ENCODE measurements at regions not wholly inside any gene's neighbourhood (a gene's known extent, or its start where the extent isn't known, plus 50 kb on each side); places are given as distances from the start of the nearest gene placed in this dataset.

DNA sequence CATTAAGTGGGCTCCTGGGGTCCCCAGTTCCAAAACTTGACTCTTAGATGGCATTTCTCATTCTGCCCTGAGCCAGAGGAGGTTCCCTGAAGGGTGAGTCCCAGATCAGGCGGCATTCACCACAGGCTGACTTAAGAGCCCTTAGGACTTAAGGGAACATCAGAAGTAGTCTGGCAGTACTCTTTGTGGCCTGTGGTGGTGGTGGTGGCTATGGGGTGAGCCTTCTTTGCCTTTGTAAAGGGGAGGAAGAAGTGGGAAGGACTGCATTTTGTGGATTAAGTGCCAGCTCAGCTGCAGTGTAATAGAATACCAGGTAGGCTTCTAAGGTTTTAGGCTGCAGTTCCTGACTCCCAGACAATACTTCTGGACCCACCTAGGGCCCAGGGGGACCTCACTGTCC is 186.5 kb upstream of the KCTD3 start:
- intact Hi-C loops (cut with DNase I) = no loop called here
- no peak for DNase-seq
- no peak overlapping the region for H3K27ac ChIP-seq
- H3K4me1 ChIP-seq (replicated peaks in 1 of 2) = no peaks in the 10 kb centered on the region
- no peak for TF ChIP-seq CTCF (IDR thresholded peaks at IDR 0.05)
- no peak for TF ChIP-seq POLR2A (IDR thresholded peaks at IDR 0.05)
- H3K9me3 ChIP-seq (replicated peaks in 1 of 3) = no peaks in the 10 kb centered on the region
- H3K36me3 ChIP-seq (replicated peaks in 1 of 2) = no peaks in the 10 kb centered on the region
- no peak overlapping the region for H3K4me3 ChIP-seq
- 95 to 100% (median 99%) methylated on average over 1 of the region's 1 CpG for WGBS, 4 donors
- no peaks in the 10 kb centered on the region for H3K27me3 ChIP-seq

GRCh38 chr1:215393476-215393875 is 173.6 kb upstream of the KCTD3 start:
- Histone ChIP-seq H3K4me3 (no peak overlapping the region), H3K27me3 (no peaks in the 10 kb centered on the region), H3K36me3 (replicated peaks in 1 of 2) (no peaks in the 10 kb centered on the region), H3K9me3 (replicated peaks in 1 of 3) (no peaks in the 10 kb centered on the region), H3K4me1 (replicated peaks in 1 of 2) (no peaks in the 10 kb centered on the region), H3K27ac (no peak overlapping the region)
- WGBS, 4 donors = 72 to 83% (median 78%) methylated on average over 1 of the region's 1 CpG
- no peak for DNase-seq
- TF ChIP-seq POLR2A (IDR thresholded peaks at IDR 0.05) = no peak
- no peak for TF ChIP-seq CTCF (IDR thresholded peaks at IDR 0.05)
- intact Hi-C loops (cut with DNase I) = loop anchor here in 1 of 2 donors (10.0 kb wide), 1 partner anchor 449 kb away; no protein-coding TSS in a partner anchor

- no peak for DNase-seq
- TF ChIP-seq CTCF (IDR thresholded peaks at IDR 0.05) (no peak), POLR2A (IDR thresholded peaks at IDR 0.05) (no peak)
- WGBS, 4 donors = 95 to 97% (median 96%) methylated on average over 43 to 53 of the region's 53 CpGs
Measured at GRCh38 chr1:215394084-215394991, 172.8 kb upstream of the KCTD3 start.

DNA sequence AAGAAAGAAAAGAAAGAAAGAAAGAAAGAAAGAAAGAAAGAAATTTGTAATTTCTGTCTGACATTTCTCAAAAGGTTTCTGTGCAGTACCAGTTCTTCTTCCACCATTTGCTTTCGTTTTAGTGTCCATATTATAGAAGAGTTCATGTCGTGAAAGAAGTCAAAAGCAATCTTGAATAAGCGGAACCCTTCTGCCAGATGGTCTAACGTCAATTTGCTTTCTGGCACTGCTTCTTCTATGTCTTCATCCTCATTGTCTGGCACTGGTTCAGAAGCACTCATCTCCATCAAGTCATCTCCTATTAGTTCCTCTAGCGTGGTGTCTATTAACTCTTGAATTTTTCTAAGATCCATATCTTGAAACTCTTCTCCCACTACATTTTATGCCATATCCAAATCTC is 170.0 kb upstream of the KCTD3 start:
- H3K4me1 ChIP-seq (replicated peaks in 1 of 2) = no peaks in the 10 kb centered on the region
- no peak for TF ChIP-seq POLR2A (IDR thresholded peaks at IDR 0.05)
- no peak for TF ChIP-seq CTCF (IDR thresholded peaks at IDR 0.05)
- no peaks in the 10 kb centered on the region for H3K36me3 ChIP-seq (replicated peaks in 1 of 2)
- no peaks in the 10 kb centered on the region for H3K9me3 ChIP-seq (replicated peaks in 1 of 3)
- intact Hi-C loops (cut with DNase I) = loop anchor here in 1 of 2 donors (10.0 kb wide), 1 partner anchor 452 kb away; no protein-coding TSS in a partner anchor
- no peak for DNase-seq
- no peak overlapping the region for H3K4me3 ChIP-seq
- WGBS, 4 donors = 89 to 90% (median 89%) methylated on average over 5 of the region's 5 CpGs
- H3K27ac ChIP-seq = no peak overlapping the region
- no peaks in the 10 kb centered on the region for H3K27me3 ChIP-seq

More at GRCh38 chr1:215394084-215394991, 172.8 kb upstream of the KCTD3 start:
- Histone ChIP-seq H3K9me3 (replicated peaks in 1 of 3) (no peaks in the 10 kb centered on the region), H3K36me3 (replicated peaks in 1 of 2) (no peaks in the 10 kb centered on the region), H3K27me3 (no peaks in the 10 kb centered on the region), H3K4me3 (no peak overlapping the region), H3K4me1 (replicated peaks in 1 of 2) (no peaks in the 10 kb centered on the region), H3K27ac (no peak overlapping the region)
- intact Hi-C loops (cut with DNase I) = loop anchor here in 1 of 2 donors (10.0 kb wide), 1 partner anchor 450 kb away; no protein-coding TSS in a partner anchor

All from adrenal gland (tissue), 9 donors.